ENCODE measurements at regions not wholly inside any gene's neighbourhood (a gene's known extent, or its start where the extent isn't known, plus 50 kb on each side); places are given as distances from the start of the nearest gene placed in this dataset.

DNA sequence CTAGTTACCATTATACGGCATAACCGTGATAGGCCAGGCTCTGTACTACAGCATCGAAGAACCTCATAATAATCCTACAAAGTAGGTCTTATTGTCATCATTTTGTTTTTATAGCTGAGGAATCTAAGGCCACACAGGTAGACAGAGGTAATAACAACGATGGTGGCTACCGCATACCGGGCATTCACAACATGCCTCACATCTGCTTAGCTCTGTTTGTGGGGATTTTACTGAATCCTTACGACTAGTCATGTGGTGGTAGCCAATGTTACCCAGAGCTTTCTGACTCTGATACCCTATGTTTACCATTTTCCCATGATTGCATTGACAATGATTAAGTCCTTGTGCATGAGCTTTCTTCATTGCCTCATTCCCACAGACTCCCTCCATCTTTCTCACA is 269.4 kb downstream of the TCF7L2 start:
- no peak for DNase-seq

GRCh38 chr10:113221756-113222168 is 271.7 kb downstream of the TCF7L2 start:
- DNase-seq = no peak

- no peak for DNase-seq
Observed at GRCh38 chr10:113222207-113222606, 272.2 kb downstream of the TCF7L2 start.

GRCh38 chr10:113225364-113225763 is 275.3 kb downstream of the TCF7L2 start:
- no peak for DNase-seq

DNA sequence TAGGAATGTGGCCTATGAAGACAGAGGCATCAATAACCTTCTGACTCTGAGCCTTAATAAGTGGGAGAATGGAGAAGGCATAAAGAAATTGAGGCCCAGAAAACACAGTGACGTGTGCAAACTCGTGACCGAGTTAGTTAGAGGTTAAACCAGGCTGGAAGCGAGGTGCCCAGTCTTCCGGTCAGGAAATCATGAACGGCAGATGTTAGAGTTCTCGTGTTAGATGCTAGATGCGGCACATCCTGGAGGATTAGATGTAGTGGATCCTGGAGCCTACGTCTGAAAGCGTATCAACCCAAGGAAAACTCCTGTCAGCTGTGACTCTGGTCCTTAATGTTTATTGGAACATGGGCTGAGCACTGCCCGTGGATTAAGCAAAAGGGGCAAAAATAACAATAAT is 275.9 kb downstream of the TCF7L2 start:
- DNase-seq = no peak

DNA sequence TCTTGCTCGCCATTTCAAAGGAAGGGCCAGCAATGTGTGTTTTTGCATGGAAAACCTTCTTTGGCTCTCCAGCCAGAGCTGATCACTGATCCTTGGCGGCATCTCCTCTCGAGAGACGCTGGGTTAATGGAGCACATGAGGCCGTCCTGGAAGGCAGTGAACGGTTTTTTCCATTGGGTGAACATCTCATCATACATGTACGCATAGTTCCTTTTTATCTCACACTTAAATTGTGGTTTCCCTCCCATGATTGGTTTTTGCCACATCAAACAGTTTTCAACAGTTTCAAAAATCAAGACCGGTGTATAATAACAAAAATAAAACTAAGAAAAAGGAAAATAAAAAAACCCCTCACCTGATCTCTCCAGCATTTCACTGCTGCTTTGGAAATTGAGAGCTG is 276.4 kb downstream of the TCF7L2 start:
- no peak for DNase-seq

GRCh38 chr10:113226831-113227445 is 276.9 kb downstream of the TCF7L2 start:
- no peak for DNase-seq

DNA sequence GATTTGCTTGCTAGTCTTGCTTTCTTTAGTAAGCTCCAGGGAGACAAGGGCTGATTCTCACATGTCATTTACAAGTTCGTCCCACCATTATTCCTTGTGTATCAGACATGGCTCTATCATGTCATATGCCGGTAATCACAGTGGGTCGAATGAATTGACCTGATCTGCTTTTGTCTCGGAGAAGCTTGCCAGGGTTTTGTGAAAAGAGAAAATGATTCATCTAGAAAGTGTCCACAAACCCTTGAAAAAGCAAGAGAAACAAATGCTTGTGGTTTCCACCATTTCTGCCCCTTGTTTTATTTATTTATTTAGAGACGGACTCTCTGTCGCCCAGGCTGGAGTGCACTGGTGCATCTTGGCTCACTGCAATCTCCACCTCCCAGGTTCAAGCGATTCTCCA is 278.5 kb downstream of the TCF7L2 start:
- DNase-seq = no peak

DNA sequence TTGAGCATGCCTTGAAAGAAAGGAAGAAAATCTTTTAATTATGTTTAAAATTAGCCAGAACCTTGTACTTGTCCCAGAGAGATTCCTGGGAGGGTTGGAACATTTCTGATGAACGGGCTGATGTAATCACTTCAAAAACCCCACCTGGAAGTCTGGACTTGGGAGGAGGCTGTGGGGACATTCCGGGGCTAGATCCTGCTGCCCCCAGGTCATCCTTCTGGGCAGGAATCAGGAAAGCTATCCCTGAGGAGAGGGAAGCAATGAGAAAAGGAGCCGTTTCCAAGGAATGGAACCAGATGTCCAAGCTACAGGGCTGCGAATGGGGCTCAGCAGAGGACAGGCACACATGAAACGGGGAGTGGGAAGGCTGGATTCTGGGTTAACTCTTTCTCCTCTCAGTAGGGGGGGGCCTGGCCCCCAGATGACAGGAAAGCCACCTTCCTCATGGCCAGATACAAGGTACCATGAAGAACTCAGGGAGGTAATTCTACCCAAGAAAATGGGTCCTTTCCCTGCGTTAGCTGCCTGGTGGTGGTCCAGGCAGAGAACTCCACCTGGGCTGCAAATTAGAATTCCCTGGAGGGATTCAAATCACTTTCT is 280.1 kb downstream of the TCF7L2 start:
- DNase-seq = no peak

DNA sequence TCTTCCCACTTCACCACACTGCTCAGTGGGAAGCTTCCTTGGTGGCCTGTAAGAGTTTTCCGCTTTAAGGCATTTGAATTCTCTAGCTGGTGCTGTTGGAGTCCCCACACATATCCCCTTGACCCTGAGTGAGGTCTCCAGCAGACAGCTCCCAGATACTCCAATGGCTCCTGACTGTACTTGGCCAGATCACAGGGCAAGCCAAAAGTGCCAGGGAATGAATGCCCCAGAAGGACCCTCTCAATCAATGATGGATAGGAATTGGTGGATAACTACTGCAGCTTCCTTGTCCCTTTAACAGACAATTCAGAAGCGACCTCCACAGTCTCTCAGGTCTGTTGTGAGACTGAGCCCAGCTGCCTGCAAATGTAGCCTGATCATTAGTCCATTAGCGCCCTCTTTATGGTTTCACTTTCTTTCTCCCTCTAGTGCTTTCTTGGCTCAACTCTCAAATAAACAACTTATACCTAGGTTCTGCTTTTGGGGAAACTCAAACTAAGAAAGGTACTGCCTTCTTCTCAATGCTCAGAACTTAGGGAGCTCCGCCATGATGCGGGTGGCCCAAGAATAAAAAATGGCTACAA is 283.0 kb downstream of the TCF7L2 start:
- DNase-seq = no peak

- no peak for DNase-seq
Observed at GRCh38 chr10:113234481-113234880, 284.4 kb downstream of the TCF7L2 start.

GRCh38 chr10:113235508-113235907 is 285.5 kb downstream of the TCF7L2 start:
- DNase-seq = no peak

DNA sequence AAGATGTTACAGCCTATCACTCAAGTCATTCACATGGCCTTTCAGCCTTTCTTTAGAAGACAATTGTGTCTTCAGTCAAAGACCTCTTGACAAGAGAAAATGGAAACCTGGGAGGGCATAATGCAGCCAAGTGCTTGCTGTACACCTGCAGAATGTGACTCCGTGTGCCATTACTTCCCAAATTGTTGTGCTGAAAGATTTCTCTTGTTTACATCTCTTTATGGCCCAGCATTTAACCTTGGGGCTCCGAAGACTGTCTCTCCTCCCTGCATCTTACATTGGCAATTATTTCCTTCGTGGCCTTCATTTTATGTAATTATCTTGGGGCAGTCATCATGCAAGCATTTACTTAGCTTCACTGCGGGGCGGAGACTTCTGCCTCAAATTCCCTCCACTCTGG is 287.0 kb downstream of the TCF7L2 start:
- DNase-seq = no peak

- DNase-seq = no peak
Observed at GRCh38 chr10:113239566-113240350, 289.7 kb downstream of the TCF7L2 start.

DNA sequence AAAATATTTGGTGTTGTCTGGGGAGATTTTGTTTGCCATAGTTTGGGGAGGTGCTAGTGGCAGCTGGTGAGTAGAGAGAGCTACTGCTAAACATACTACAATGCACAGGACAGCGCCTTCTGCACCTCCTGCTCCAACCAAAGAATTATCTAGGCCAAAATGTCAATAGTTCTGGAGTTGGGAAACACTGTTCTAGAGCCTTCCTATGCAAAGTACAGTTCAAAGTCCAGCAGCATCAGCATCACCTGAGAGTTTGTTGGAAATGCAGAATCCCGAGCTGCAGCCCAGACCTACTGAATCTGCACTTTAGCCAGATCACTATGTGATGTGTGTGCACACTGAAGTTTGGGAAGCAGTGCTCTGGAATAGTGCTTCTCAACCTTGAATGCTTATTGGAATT is 290.7 kb downstream of the TCF7L2 start:
- DNase-seq = no peak

GRCh38 chr10:113241599-113242360 is 291.7 kb downstream of the TCF7L2 start:
- DNase-seq = no peak

GRCh38 chr10:113243311-113243710 is 293.3 kb downstream of the TCF7L2 start:
- DNase-seq = no peak

DNA sequence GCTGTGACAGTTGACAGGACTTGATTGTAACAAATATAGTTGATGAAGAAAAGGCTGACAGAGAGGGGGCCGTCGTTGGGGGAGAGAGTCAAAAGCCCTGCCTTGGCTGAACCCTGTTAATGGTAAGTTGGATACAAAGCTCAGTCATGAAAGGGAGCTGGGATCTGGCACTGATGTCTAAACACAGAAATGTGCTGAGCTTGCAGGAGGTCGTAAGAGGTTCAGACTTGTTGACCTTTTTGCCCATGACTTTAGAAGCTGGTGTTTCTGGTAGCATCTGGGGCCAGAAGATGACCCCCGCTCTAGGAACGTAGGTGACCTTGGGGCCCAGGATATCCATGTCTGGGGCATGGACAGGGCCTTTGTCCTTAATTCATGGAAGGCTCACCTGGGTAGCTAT is 294.7 kb downstream of the TCF7L2 start:
- no peak for DNase-seq

DNA sequence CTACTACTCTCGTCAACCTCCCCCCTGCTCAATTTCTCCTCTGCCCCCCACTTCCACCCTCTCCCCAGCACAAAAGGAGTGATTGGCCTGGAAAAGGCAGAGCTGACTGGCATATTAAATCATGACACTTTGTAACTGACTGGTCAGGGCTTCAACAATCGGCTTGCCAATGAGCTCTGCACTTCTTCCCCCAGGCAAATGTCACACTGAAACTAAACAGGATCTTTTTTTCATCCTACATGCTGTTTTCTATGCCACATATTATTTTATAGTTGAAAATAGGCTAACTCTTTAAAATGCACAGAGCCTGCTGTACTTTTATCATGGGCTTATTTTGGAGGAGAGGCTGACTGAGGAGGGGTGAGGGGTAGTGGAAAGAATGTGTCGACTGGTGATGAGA is 295.2 kb downstream of the TCF7L2 start:
- no peak for DNase-seq

DNA sequence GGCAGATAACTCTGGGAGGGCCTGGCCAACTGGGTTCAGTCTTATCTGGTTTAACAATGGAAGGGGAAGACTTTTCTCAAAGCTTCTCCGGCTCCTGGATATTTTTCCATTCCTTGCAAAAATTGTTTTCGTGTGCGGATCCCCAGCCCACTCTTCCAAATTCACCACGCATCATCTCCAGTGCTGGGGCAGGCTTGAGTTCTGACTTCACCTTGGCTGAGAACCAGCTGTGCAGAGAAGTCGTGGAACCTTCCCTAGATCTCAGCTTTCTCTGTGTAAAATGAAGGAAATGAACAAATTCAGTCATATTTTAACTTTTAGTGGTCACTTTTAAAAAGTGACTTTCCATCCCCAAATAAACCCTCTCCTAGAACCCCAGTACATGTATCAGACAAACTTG is 297.0 kb downstream of the TCF7L2 start:
- no peak for DNase-seq

- DNase-seq = no peak
Observed at GRCh38 chr10:113252650-113253618, 299.9 kb upstream of the HABP2 start.
